ENCODE measurements at regions not wholly inside any gene's neighbourhood (a gene's known extent, or its start where the extent isn't known, plus 50 kb on each side); places are given as distances from the start of the nearest gene placed in this dataset.

DNA sequence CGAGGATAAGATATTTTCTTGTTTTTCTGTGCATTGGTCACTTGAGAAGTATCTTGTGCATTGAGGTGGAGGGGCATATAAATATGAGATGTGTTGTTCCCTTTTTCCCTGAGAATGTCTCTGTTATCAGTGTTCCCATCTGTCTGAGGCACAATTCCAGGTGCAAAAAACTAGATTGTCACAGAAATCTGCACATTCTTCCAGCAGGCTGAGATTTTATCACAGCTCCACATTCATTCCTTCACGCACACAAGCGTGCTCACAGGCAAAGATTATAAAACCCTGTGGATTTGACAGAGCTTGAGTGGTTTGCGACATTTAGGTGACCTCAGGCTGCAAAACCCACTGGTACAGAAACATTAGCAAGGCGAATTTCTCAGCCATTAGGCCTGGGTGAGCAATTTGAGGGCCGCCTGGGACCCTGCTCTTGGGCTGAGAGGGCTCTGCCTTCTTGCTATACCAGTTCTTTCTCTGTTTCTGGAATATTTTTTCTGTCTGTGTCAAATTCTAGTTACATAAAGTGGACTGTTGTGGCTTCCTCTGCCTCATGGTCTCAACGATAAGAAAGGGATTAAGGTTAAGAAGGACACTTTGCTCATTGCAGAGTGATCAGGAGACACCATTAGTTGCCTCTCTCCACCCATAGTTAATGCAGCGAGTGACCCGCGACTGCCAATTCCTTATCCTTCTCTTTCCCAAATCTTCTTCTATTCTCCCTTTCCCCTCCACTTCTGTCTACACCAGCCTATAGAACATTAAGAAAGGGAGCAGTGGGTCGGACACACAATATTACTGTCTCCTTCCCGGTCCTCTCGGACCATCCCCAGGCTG is 86.7 kb upstream of the C1QTNF7 start:
- TF ChIP-seq CTCF (conservative IDR thresholded peaks at IDR 0.05; ENCODE audit: low read length) (no peak), EZH2phosphoT487 (IDR thresholded peaks at IDR 0.05; ENCODE audit: borderline replicate concordance) (no peak)
